Mesendoderm (in vitro differentiated cells): ENCODE measurements at regions not wholly inside any gene's neighbourhood (a gene's known extent, or its start where the extent isn't known, plus 50 kb on each side); places are given as distances from the start of the nearest gene placed in this dataset.
"Not testable (repeated sequence)": the region's sequence is repeated elsewhere in the genome, so short reads cannot be mapped to it uniquely, and the experiment has no call there.

ENCODE experiments used
- DNase-seq: peaks from one replicate; pipeline ENCODE4 v3.0.0; 2013
- H2AK5ac ChIP-seq: 2 replicates; pipeline ENCODE4 v1.6.1; 2013; ENCODE audit warnings: low read length, inconsistent platforms
- H2BK120ac ChIP-seq: 2 replicates; pipeline ENCODE4 v1.6.1; 2013; ENCODE audit warnings: low read depth, mild to moderate bottlenecking, low read length, moderate library complexity, mixed read lengths
- H2BK15ac ChIP-seq: replicated peaks from 2 replicates; pipeline ENCODE4 v1.6.1; 2013; ENCODE audit warnings: low read depth, mild to moderate bottlenecking, moderate library complexity
- H2BK5ac ChIP-seq: 2 replicates; pipeline ENCODE4 v1.6.1; 2013; ENCODE audit warnings: low read length, inconsistent platforms
- H3K18ac ChIP-seq: 2 replicates; pipeline ENCODE4 v1.6.1; 2013; ENCODE audit warnings: mild to moderate bottlenecking, low read length, mixed read lengths
- H3K23ac ChIP-seq: one replicate; pipeline ENCODE4 v1.6.1; 2013; ENCODE audit warnings: low read length
- H3K27ac ChIP-seq: 2 replicates; pipeline ENCODE4 v1.5.1; 2013; ENCODE audit warnings: low read depth, mild to moderate bottlenecking, inconsistent platforms, low read length, moderate library complexity
- H3K27me3 ChIP-seq: 2 replicates; pipeline ENCODE4 v1.6.1; 2013; ENCODE audit warnings: low read length, control low read depth, mild to moderate bottlenecking, inconsistent platforms; ENCODE audit not compliant: insufficient read depth, poor library complexity
- H3K36me3 ChIP-seq: 2 replicates; pipeline ENCODE4 v1.6.1; 2013; ENCODE audit warnings: low read length, inconsistent platforms; ENCODE audit not compliant: control insufficient read depth, insufficient read depth
- H3K4ac ChIP-seq: one replicate; pipeline ENCODE4 v1.6.1; 2013; ENCODE audit warnings: low read depth, mild to moderate bottlenecking, low read length, moderate library complexity
- H3K4me1 ChIP-seq: 2 replicates; pipeline ENCODE4 v1.6.1; 2013; ENCODE audit warnings: low read depth, low read length, inconsistent platforms; ENCODE audit not compliant: control insufficient read depth
- H3K4me2 ChIP-seq: 2 replicates; pipeline ENCODE4 v1.6.1; 2013; ENCODE audit warnings: low read length
- H3K4me3 ChIP-seq: 2 replicates; pipeline ENCODE4 v1.5.1; 2013; ENCODE audit warnings: mild to moderate bottlenecking, low read length
- H3K56ac ChIP-seq: one replicate; pipeline ENCODE4 v1.6.1; 2013; ENCODE audit warnings: low read length
- H3K79me1 ChIP-seq: 2 replicates; pipeline ENCODE4 v1.6.1; 2013; ENCODE audit warnings: low read length, inconsistent platforms
- H3K79me2 ChIP-seq: 2 replicates; pipeline ENCODE4 v1.6.1; 2013; ENCODE audit warnings: mild to moderate bottlenecking, low read length; ENCODE audit not compliant: control insufficient read depth, insufficient read depth
- H3K9ac ChIP-seq: 2 replicates; pipeline ENCODE4 v1.6.1; 2013; ENCODE audit warnings: low read length, inconsistent platforms
- H4K5ac ChIP-seq: one replicate; pipeline ENCODE4 v1.6.1; 2013; ENCODE audit warnings: low read length
- H4K8ac ChIP-seq: one replicate; pipeline ENCODE4 v1.6.1; 2013; ENCODE audit warnings: low read depth, mild to moderate bottlenecking, control low read depth, low read length, moderate library complexity
- WGBS: extraction: QIAGEN DNeasy Blood & Tissue Kit; methylation state at CpG from one replicate; pipeline ENCODE4 v1.1.7; 2013; ENCODE audit warnings: low lambda C conversion rate, missing lambda C conversion rate; ENCODE audit not compliant: insufficient coverage; ENCODE audit errors: extremely low coverage; 5-methylcytosine and 5-hydroxymethylcytosine counted together

GRCh38 chr21:28480470-28480869 lies 512.2 kb downstream of the LTN1 start:
- Histone ChIP-seq H2AK5ac (no peak overlapping the region), H3K4me3 (no peak overlapping the region), H3K36me3 (no peaks in the 10 kb centered on the region), H3K27ac (no peak overlapping the region), H2BK120ac (no peak overlapping the region), H3K9ac (no peak overlapping the region), H3K27me3 (no peaks in the 10 kb centered on the region), H3K18ac (no peak overlapping the region), H2BK5ac (no peak overlapping the region), H3K4ac (no peak overlapping the region), H4K8ac (no peak overlapping the region), H3K56ac (no peak overlapping the region), H3K79me1 (no peaks in the 10 kb centered on the region), H3K4me1 (no peaks in the 10 kb centered on the region), H4K5ac (no peak overlapping the region), H3K4me2 (no peak overlapping the region), H3K23ac (no peak overlapping the region), H2BK15ac (no peak overlapping the region), H3K79me2 (no peaks in the 10 kb centered on the region)
- no CpG with 5 or more reads among the region's 5 CpGs for WGBS
- DNase-seq = no peak

- Histone ChIP-seq H3K79me1 (no peaks in the 10 kb centered on the region), H2BK120ac (no peak overlapping the region), H3K79me2 (no peaks in the 10 kb centered on the region), H3K36me3 (no peaks in the 10 kb centered on the region), H3K18ac (no peak overlapping the region), H3K4me3 (no peak overlapping the region), H3K4me2 (no peak overlapping the region), H3K4ac (no peak overlapping the region), H3K56ac (no peak overlapping the region), H3K9ac (no peak overlapping the region), H2BK15ac (no peak overlapping the region), H2BK5ac (no peak overlapping the region), H3K23ac (no peak overlapping the region), H4K8ac (no peak overlapping the region), H4K5ac (no peak overlapping the region), H3K27ac (no peak overlapping the region), H3K4me1 (no peaks in the 10 kb centered on the region), H2AK5ac (no peak overlapping the region), H3K27me3 (no peaks in the 10 kb centered on the region)
- WGBS = no CpG with 5 or more reads among the region's 2 CpGs
- DNase-seq = no peak
These were observed 519.0 kb downstream of the LTN1 start for GRCh38 chr21:28473530-28474220.

GRCh38 chr21:28472543-28472942 lies 520.1 kb downstream of the LTN1 start:
- H4K8ac ChIP-seq, H3K4me1 ChIP-seq, H3K4ac ChIP-seq, H2BK15ac ChIP-seq, H3K79me2 ChIP-seq, H3K27me3 ChIP-seq, H3K27ac ChIP-seq, H3K18ac ChIP-seq, H2BK120ac ChIP-seq, H3K56ac ChIP-seq, H3K4me3 ChIP-seq, H3K23ac ChIP-seq, DNase-seq, H3K4me2 ChIP-seq, H3K9ac ChIP-seq, H3K36me3 ChIP-seq, H2AK5ac ChIP-seq, H2BK5ac ChIP-seq, H3K79me1 ChIP-seq, H4K5ac ChIP-seq: not testable (repeated sequence)
- no CpG with 5 or more reads among the region's 2 CpGs for WGBS

- Histone ChIP-seq H3K4me1 (no peaks in the 10 kb centered on the region), H3K79me2 (no peaks in the 10 kb centered on the region), H3K9ac (no peak overlapping the region), H2BK5ac (no peak overlapping the region), H3K18ac (no peak overlapping the region), H3K4me2 (no peak overlapping the region), H2BK120ac (no peak overlapping the region), H3K4me3 (no peak overlapping the region), H3K27ac (no peak overlapping the region), H2AK5ac (no peak overlapping the region), H3K23ac (no peak overlapping the region), H2BK15ac (no peak overlapping the region), H3K36me3 (no peaks in the 10 kb centered on the region), H4K8ac (no peak overlapping the region), H4K5ac (no peak overlapping the region), H3K79me1 (no peaks in the 10 kb centered on the region), H3K27me3 (no peaks in the 10 kb centered on the region), H3K4ac (no peak overlapping the region), H3K56ac (no peak overlapping the region)
- DNase-seq = no peak
- WGBS = no CpG with 5 or more reads among the region's 5 CpGs
These were observed 527.7 kb downstream of the LTN1 start for GRCh38 chr21:28464988-28465387.

- Histone ChIP-seq H2BK15ac (no peak overlapping the region), H3K36me3 (no peaks in the 10 kb centered on the region), H2BK120ac (no peak overlapping the region), H3K27ac (no peak overlapping the region), H3K18ac (no peak overlapping the region), H4K5ac (no peak overlapping the region), H3K4me3 (no peak overlapping the region), H3K9ac (no peak overlapping the region), H3K23ac (no peak overlapping the region), H2BK5ac (no peak overlapping the region), H3K4ac (no peak overlapping the region), H3K56ac (no peak overlapping the region), H3K79me2 (no peaks in the 10 kb centered on the region), H3K27me3 (no peaks in the 10 kb centered on the region), H3K4me1 (no peaks in the 10 kb centered on the region), H3K4me2 (no peak overlapping the region), H3K79me1 (no peaks in the 10 kb centered on the region), H2AK5ac (no peak overlapping the region), H4K8ac (no peak overlapping the region)
- DNase-seq = no peak
These were observed 528.6 kb downstream of the LTN1 start for GRCh38 chr21:28464095-28464494.

GRCh38 chr21:28459193-28459592 lies 533.5 kb downstream of the LTN1 start:
- WGBS = no CpG with 5 or more reads among the region's 2 CpGs
- Histone ChIP-seq H4K8ac (no peak overlapping the region), H3K27me3 (no peaks in the 10 kb centered on the region), H3K18ac (no peak overlapping the region), H3K23ac (no peak overlapping the region), H3K4me1 (no peaks in the 10 kb centered on the region), H3K79me1 (no peaks in the 10 kb centered on the region), H4K5ac (no peak overlapping the region), H3K56ac (no peak overlapping the region), H3K4me2 (no peak overlapping the region), H3K9ac (no peak overlapping the region), H3K4ac (no peak overlapping the region), H3K79me2 (no peaks in the 10 kb centered on the region), H2BK120ac (no peak overlapping the region), H2AK5ac (no peak overlapping the region), H3K36me3 (no peaks in the 10 kb centered on the region), H3K4me3 (no peak overlapping the region), H2BK5ac (no peak overlapping the region), H2BK15ac (no peak overlapping the region), H3K27ac (no peak overlapping the region)
- DNase-seq = no peak
